Adrenal gland (tissue), 9 donors: ENCODE measurements at regions not wholly inside any gene's neighbourhood (a gene's known extent, or its start where the extent isn't known, plus 50 kb on each side); places are given as distances from the start of the nearest gene placed in this dataset.

Source experiments
- DNase-seq, 7 donors: peaks; one replicate each; pipeline ENCODE4 v3.0.0-alpha.2; 2019 to 2020
- H3K27ac ChIP-seq, 5 donors: fragments of 200-600 bp; sonication (generic) in 4 of 5; 1 replicate in 3 of 5; 2 replicates in 2 of 5; pipeline versions ENCODE4 v1.5.1 to v1.8.0; 2016 to 2020; ENCODE audit warnings: mild to moderate bottlenecking in 1 of 5
- H3K27me3 ChIP-seq: fragments of 200-600 bp; 2 replicates; pipeline ENCODE4 v1.8.0; 2021
- H3K36me3 ChIP-seq, 2 donors: fragments of 200-600 bp; replicated peaks in 1 of 2; 1 replicate in 1 of 2; 2 replicates in 1 of 2; pipeline versions ENCODE4 v1.5.1 to v1.8.0; 2018 to 2022
- H3K4me1 ChIP-seq, 2 donors: fragments of 200-600 bp; replicated peaks in 1 of 2; 1 replicate in 1 of 2; 2 replicates in 1 of 2; pipeline versions ENCODE4 v1.5.1 to v1.8.0; 2018 to 2021
- H3K4me3 ChIP-seq, 4 donors: fragments of 200-600 bp; sonication (generic) in 3 of 4; one replicate each; pipeline ENCODE4 v1.5.1; 2016 to 2018
- H3K9me3 ChIP-seq, 3 donors: fragments of 200-600 bp; sonication (generic) in 1 of 3; replicated peaks in 1 of 3; 1 replicate in 2 of 3; 2 replicates in 1 of 3; pipeline versions ENCODE4 v1.5.1 to v1.8.0; 2016 to 2021
- CTCF ChIP-seq, 6 experiments: fragments of 450-650 bp in 4 of 6; fragments of 200-600 bp in 2 of 6; sonication (generic) in 1 of 6; IDR thresholded peaks; 1 replicate in 5 of 6; 2 replicates in 1 of 6; pipeline versions ENCODE4 v1.5.1 to v1.8.0; 2016 to 2021; ENCODE audit warnings: antibody characterized with exemption in 6 of 6, mild to moderate bottlenecking in 2 of 6, moderate library complexity in 1 of 6
- POLR2A ChIP-seq, 2 donors: fragments of 450-650 bp; IDR thresholded peaks; one replicate each; pipeline ENCODE4 v1.6.1; 2017; ENCODE audit warnings: antibody characterized with exemption in 2 of 2, mild to moderate bottlenecking in 2 of 2, moderate library complexity in 1 of 2
- WGBS, 4 donors: extraction: QIAGEN DNeasy Blood & Tissue Kit in 2 of 4; methylation state at CpG; one replicate each; pipeline versions ENCODE4 v1.1.5 to v1.1.7; 2013 to 2017; 5-methylcytosine and 5-hydroxymethylcytosine counted together
- intact Hi-C, 2 donors: fragments of 100-400 bp; cut with DNase I; formaldehyde crosslinking; loops; one replicate each; pipeline versions ENCODE4 v1.14.1 to v1.15.0; 2022 to 2023
- donor health status: healthy with polysubstance abuse.
- donor health status: Bipolar disorder and iron deficiency.
- donor health status: DM: yes; HTN: yes; CAD: no.
- donor health status: DM: no; HTN: no; CAD: no.
- donor health status: DM: no; HTN: no; CAD: no.

GRCh38 chr2:41657226-41657625 is 390.6 kb upstream of the PKDCC start:
- Histone ChIP-seq H3K27ac (no peak overlapping the region), H3K36me3 (no peaks in the 10 kb centered on the region), H3K4me3 (no peak overlapping the region), H3K27me3 (no peaks in the 10 kb centered on the region), H3K9me3 (no peaks in the 10 kb centered on the region), H3K4me1 (no peaks in the 10 kb centered on the region)
- TF ChIP-seq CTCF (IDR thresholded peaks at IDR 0.05), result no peak
- no peak for TF ChIP-seq POLR2A (IDR thresholded peaks at IDR 0.05)
- DNase-seq, result peak in 1 of 7 donors; percentile 4
- intact Hi-C loops, result no loop called here

GRCh38 chr2:41659758-41660157 is 388.1 kb upstream of the PKDCC start:
- H3K36me3 ChIP-seq, result no peaks in the 10 kb centered on the region
- no peaks in the 10 kb centered on the region for H3K9me3 ChIP-seq
- intact Hi-C loops, result no loop called here
- H3K4me3 ChIP-seq, result no peak overlapping the region
- no peak overlapping the region for H3K27ac ChIP-seq
- no peak for DNase-seq
- TF ChIP-seq CTCF (IDR thresholded peaks at IDR 0.05) (no peak), POLR2A (IDR thresholded peaks at IDR 0.05) (no peak)
- H3K27me3 ChIP-seq, result no peaks in the 10 kb centered on the region
- no peaks in the 10 kb centered on the region for H3K4me1 ChIP-seq

- Histone ChIP-seq H3K4me1 (no peaks in the 10 kb centered on the region), H3K27me3 (no peaks in the 10 kb centered on the region), H3K27ac (no peak overlapping the region), H3K36me3 (no peaks in the 10 kb centered on the region), H3K4me3 (no peak overlapping the region), H3K9me3 (no peaks in the 10 kb centered on the region)
- TF ChIP-seq CTCF (IDR thresholded peaks at IDR 0.05), result no peak
- TF ChIP-seq POLR2A (IDR thresholded peaks at IDR 0.05), result no peak
- intact Hi-C loops, result no loop called here
- no peak for DNase-seq
Measured at GRCh38 chr2:41662461-41662860, 385.4 kb upstream of the PKDCC start.

- intact Hi-C loops, result no loop called here
- no peak overlapping the region for H3K27ac ChIP-seq
- no peaks in the 10 kb centered on the region for H3K36me3 ChIP-seq
- no peaks in the 10 kb centered on the region for H3K4me1 ChIP-seq
- no peak overlapping the region for H3K4me3 ChIP-seq
- no peaks in the 10 kb centered on the region for H3K27me3 ChIP-seq
- H3K9me3 ChIP-seq, result no peaks in the 10 kb centered on the region
- TF ChIP-seq CTCF (IDR thresholded peaks at IDR 0.05) (no peak), POLR2A (IDR thresholded peaks at IDR 0.05) (no peak)
- no peak for DNase-seq
- WGBS, 4 donors, result 71 to 90% (median 85%) methylated on average over 5 of the region's 5 CpGs
Measured at GRCh38 chr2:41663056-41663455, 384.8 kb upstream of the PKDCC start.
